ENCODE measurements at regions not wholly inside any gene's neighbourhood (a gene's known extent, or its start where the extent isn't known, plus 50 kb on each side); places are given as distances from the start of the nearest gene placed in this dataset.

DNA sequence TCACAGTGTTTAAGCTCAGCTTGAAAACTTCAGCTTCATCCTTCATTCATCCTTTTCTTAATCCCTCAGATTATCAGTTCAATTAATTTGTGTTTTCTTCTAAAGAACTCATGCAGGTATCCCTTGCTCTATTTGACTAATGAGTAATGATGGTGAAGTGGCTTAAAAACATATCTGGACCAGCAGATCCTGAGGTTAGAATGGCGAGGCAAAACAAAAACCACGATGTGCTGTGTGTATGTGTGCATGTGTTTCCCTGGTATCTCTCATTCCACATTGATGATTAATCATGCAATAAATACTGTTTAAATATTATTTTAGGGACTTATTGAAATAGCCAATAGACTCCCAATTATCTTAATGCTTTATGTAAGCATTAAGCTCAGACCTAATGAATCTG is 437.0 kb downstream of the DYNC2H1 start:
- TF ChIP-seq, protein P1, sequence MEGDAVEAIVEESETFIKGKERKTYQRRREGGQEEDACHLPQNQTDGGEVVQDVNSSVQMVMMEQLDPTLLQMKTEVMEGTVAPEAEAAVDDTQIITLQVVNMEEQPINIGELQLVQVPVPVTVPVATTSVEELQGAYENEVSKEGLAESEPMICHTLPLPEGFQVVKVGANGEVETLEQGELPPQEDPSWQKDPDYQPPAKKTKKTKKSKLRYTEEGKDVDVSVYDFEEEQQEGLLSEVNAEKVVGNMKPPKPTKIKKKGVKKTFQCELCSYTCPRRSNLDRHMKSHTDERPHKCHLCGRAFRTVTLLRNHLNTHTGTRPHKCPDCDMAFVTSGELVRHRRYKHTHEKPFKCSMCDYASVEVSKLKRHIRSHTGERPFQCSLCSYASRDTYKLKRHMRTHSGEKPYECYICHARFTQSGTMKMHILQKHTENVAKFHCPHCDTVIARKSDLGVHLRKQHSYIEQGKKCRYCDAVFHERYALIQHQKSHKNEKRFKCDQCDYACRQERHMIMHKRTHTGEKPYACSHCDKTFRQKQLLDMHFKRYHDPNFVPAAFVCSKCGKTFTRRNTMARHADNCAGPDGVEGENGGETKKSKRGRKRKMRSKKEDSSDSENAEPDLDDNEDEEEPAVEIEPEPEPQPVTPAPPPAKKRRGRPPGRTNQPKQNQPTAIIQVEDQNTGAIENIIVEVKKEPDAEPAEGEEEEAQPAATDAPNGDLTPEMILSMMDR (IDR thresholded peaks at IDR 0.05): no peak
- no peak for TF ChIP-seq SIN3A (IDR thresholded peaks at IDR 0.05; ENCODE audit: borderline replicate concordance, insufficient read depth, low read depth, low read length)
- TF ChIP-seq, protein P2, sequence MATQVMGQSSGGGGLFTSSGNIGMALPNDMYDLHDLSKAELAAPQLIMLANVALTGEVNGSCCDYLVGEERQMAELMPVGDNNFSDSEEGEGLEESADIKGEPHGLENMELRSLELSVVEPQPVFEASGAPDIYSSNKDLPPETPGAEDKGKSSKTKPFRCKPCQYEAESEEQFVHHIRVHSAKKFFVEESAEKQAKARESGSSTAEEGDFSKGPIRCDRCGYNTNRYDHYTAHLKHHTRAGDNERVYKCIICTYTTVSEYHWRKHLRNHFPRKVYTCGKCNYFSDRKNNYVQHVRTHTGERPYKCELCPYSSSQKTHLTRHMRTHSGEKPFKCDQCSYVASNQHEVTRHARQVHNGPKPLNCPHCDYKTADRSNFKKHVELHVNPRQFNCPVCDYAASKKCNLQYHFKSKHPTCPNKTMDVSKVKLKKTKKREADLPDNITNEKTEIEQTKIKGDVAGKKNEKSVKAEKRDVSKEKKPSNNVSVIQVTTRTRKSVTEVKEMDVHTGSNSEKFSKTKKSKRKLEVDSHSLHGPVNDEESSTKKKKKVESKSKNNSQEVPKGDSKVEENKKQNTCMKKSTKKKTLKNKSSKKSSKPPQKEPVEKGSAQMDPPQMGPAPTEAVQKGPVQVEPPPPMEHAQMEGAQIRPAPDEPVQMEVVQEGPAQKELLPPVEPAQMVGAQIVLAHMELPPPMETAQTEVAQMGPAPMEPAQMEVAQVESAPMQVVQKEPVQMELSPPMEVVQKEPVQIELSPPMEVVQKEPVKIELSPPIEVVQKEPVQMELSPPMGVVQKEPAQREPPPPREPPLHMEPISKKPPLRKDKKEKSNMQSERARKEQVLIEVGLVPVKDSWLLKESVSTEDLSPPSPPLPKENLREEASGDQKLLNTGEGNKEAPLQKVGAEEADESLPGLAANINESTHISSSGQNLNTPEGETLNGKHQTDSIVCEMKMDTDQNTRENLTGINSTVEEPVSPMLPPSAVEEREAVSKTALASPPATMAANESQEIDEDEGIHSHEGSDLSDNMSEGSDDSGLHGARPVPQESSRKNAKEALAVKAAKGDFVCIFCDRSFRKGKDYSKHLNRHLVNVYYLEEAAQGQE (IDR thresholded peaks at IDR 0.05; ENCODE audit: insufficient read depth in 1 of 2, low read depth in 2 of 2, low read length in 1 of 2): no peak
- TF ChIP-seq TCF7L2 (IDR thresholded peaks at IDR 0.05; ENCODE audit: low read depth, low read length): no peak
- TF ChIP-seq POLR2AphosphoS5 (IDR thresholded peaks at IDR 0.05; ENCODE audit: low read depth, low read length): no peak
